ENCODE measurements at regions not wholly inside any gene's neighbourhood (a gene's known extent, or its start where the extent isn't known, plus 50 kb on each side); places are given as distances from the start of the nearest gene placed in this dataset.

- no peak for TF ChIP-seq CTCF (IDR thresholded peaks at IDR 0.05; ENCODE audit: extremely low read depth in 1 of 2, insufficient read depth in 1 of 2, low read depth in 1 of 2, low read length in 2 of 2)
- TF ChIP-seq EZH2 (IDR thresholded peaks at IDR 0.05; ENCODE audit: borderline replicate concordance, low read depth, low read length, severe bottlenecking), result no peak
- peak; percentile 45 for TF ChIP-seq POLR2A (IDR thresholded peaks at IDR 0.05; ENCODE audit: low read depth, low read length)
Observed at GRCh38 chr12:65536876-65537681, 258.6 kb downstream of the MSRB3 start.
